Epithelial cell of esophagus (primary cell): ENCODE measurements at regions not wholly inside any gene's neighbourhood (a gene's known extent, or its start where the extent isn't known, plus 50 kb on each side); places are given as distances from the start of the nearest gene placed in this dataset.

Experiments
- DNase-seq: peaks from one replicate; pipeline ENCODE4 v3.0.0; 2010; ENCODE audit warnings: low read depth
- H3K4me3 ChIP-seq: 2 replicates; pipeline ENCODE4 v1.5.1; 2011; ENCODE audit warnings: mild to moderate bottlenecking, low read length, control low read depth
- TF ChIP-seq, protein P1 (sequence below): IDR thresholded peaks from 2 replicates; pipeline ENCODE4 v1.5.1; 2011; ENCODE audit warnings: low read depth, mild to moderate bottlenecking, low read length, control low read depth, inconsistent platforms; ENCODE audit not compliant: insufficient read depth; ENCODE audit errors: missing control alignments

DNA sequence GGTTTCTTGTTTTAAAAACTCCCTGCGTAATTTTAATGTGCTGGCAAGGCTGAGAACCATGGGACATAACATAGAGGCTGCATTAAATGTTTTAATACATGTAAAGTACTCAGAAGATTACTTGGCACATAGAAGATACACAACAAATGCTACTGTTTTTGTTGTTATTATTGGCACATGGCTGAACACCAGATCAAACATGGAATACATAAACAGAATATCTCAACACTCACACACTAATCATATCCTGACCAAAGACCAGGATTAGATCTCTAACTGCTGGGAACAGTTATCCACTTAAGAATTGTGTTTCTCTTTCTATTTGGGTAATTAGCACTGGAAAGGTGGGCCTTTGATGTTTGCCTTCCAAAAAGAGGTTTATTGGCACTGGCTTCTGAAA, 69.3 kb downstream of the KCNE4 start:
- DNase-seq = no peak
- TF ChIP-seq, protein P1, sequence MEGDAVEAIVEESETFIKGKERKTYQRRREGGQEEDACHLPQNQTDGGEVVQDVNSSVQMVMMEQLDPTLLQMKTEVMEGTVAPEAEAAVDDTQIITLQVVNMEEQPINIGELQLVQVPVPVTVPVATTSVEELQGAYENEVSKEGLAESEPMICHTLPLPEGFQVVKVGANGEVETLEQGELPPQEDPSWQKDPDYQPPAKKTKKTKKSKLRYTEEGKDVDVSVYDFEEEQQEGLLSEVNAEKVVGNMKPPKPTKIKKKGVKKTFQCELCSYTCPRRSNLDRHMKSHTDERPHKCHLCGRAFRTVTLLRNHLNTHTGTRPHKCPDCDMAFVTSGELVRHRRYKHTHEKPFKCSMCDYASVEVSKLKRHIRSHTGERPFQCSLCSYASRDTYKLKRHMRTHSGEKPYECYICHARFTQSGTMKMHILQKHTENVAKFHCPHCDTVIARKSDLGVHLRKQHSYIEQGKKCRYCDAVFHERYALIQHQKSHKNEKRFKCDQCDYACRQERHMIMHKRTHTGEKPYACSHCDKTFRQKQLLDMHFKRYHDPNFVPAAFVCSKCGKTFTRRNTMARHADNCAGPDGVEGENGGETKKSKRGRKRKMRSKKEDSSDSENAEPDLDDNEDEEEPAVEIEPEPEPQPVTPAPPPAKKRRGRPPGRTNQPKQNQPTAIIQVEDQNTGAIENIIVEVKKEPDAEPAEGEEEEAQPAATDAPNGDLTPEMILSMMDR = no peak
- no peak overlapping the region for H3K4me3 ChIP-seq

GRCh38 chr2:223122781-223123180, 70.8 kb downstream of the KCNE4 start:
- TF ChIP-seq, protein P1 = no peak
- H3K4me3 ChIP-seq = no peak overlapping the region
- peak; percentile 75 for DNase-seq

GRCh38 chr2:223123855-223124610, 72.0 kb downstream of the KCNE4 start:
- no peak overlapping the region for H3K4me3 ChIP-seq
- no peak for DNase-seq
- TF ChIP-seq, protein P1 = no peak

- TF ChIP-seq, protein P1 = no peak
- no peak overlapping the region for H3K4me3 ChIP-seq
- no peak for DNase-seq
Observed at GRCh38 chr2:223141606-223142005, 89.6 kb downstream of the KCNE4 start.

GRCh38 chr2:223142118-223142517, 90.1 kb downstream of the KCNE4 start:
- no peak for DNase-seq
- H3K4me3 ChIP-seq = no peak overlapping the region
- TF ChIP-seq, protein P1 = no peak

- TF ChIP-seq, protein P1 = no peak
- no peak for DNase-seq
- no peak overlapping the region for H3K4me3 ChIP-seq
Observed at GRCh38 chr2:223147431-223147830, 95.4 kb downstream of the KCNE4 start.

DNA sequence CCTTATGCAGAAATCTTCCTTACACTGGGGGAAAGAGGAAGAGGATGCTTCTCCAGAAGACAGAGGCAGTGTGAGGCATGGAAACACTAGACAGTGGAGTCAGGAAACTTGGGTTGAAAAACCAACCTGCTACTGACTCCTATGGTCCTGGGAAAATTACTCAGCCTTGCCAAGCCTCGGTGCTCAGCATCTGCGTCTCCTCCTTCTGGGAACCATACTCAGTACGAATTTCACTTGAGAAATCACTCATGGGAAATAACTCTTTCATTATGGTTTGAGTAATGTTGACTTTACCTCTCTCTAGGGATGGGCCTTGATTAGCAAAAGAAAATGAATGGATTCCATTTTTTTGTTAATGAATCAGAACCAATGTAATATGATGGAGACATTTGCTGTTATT, 96.5 kb downstream of the KCNE4 start:
- DNase-seq = no peak
- TF ChIP-seq, protein P1 = no peak
- no peak overlapping the region for H3K4me3 ChIP-seq
